ENCODE measurements at regions not wholly inside any gene's neighbourhood (a gene's known extent, or its start where the extent isn't known, plus 50 kb on each side); places are given as distances from the start of the nearest gene placed in this dataset.
"Not testable (repeated sequence)": the region's sequence is repeated elsewhere in the genome, so short reads cannot be mapped to it uniquely, and the experiment has no call there.

DNA sequence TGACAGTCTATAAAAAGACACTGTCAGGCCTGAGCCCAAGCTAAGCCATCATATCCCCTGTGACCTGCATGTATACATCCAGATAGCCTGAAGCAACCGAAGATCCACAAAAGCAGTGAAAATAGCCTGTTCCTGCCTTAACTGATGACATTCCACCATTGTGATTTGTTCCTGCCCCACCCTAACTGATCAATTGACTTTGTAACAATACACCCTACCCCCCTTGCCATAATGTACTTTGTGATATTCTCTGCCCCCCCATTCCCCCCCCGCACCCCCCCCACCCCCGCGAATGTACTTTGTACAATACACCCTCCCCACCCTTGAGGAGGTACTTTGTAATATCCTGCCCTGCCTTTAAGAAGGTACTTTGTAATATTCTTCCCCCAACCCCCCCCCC is 82.2 kb upstream of the MED13 start:
- DNase-seq = no peak

DNA sequence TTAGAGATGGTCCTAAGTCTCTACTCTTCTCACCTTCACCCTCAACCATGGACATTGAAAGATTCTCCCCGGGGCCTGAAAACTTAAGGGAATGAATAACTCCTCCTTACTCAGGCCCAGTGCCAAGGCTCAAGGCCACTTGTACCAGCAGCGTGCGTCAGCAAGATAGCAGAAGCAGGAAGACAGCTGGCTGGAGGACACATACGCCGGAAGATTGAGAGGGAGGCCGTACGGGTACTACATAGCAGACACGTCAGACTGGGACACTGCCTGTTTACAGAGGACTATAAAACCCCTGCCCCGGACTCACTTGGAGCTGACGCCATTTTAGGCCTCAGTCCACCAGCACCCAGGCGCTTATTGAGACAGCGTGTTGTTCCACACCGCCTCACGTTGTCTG is 75.8 kb upstream of the MED13 start:
- no peak for DNase-seq

- no peak for DNase-seq
These were observed 75.3 kb upstream of the MED13 start for GRCh38 chr17:62140376-62140775.

DNA sequence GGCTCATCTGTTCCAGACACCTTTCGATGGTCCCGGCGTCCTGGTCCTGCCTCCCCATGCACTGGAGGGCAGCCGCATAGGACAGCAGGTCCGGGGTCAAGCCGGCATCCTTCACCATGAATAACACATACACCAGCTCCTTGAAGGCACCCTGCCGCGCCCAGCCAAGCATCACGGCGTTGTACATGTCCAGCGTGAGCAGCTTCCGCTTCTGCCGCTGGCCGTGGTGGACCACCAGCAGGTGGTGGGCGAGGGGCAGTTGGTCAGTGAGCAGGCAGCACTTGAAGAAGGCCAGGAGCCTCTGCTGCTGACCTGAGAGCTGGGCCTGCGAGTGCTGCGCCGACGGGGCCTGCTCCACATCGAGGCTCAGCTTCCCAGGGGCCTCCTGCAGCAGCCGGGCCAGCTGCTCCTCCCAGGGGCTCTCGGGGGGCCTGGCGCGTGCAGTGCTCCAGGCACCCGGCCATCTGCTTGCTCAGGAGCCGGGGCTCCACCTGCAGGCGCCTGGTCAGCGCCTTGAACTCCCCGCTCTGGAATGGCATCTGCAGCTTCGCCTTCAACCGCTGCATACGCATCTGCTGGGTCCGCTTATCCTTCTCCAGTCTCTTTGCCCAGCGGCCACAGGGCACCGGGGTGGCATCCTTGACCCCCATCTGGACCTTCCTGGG is 74.7 kb upstream of the MED13 start:
- not testable (repeated sequence) for DNase-seq

GRCh38 chr17:62139141-62139540 is 74.1 kb upstream of the MED13 start:
- DNase-seq = no peak

GRCh38 chr17:62138676-62139121 is 73.6 kb upstream of the MED13 start:
- peak in 1 of 2 experiments; percentile 13 for DNase-seq

DNA sequence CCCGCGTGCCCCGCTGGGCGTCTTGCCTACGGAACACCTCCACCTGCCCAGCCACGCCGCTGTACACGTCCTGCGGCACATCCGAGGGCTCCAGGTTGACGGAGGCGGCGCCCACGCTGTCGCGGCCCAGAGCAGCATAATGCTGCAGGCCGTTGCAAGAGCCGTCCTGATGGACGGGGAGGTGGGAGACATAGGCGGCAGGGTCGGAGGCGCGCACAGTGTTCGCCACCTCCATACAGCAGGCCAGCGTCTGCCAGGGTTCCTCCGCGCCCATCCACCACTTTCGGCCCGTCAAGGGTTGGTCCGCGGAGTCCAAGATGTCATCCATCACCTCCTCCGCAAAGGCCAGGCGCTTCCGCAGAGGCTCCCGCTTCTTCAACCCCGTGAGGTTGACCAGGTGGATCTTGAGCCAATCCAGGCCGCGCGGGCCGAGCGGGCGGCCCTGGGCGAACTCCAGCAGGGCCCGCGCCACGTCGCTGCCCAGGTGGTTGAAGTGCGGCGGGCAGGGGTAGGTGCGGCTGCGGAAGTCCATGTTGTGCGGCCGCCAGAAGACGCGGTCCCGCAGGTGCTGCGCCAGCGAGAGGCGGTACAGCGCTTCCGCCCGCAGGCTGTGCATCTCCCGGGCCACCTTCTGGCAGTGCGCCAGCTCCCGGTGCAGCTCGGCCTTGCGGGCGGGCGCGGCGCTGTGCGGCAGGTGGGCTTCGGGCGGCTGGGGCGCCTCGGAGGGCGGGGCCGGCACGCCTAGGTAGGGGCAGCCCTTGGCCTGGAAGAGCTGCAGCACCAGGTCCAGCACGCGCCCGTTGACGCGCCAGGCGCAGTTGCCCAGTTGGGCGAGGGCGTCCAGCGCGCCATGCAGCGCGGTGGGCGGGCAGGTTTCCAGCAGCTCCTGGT is 72.9 kb upstream of the MED13 start:
- DNase-seq = not testable (repeated sequence)

DNA sequence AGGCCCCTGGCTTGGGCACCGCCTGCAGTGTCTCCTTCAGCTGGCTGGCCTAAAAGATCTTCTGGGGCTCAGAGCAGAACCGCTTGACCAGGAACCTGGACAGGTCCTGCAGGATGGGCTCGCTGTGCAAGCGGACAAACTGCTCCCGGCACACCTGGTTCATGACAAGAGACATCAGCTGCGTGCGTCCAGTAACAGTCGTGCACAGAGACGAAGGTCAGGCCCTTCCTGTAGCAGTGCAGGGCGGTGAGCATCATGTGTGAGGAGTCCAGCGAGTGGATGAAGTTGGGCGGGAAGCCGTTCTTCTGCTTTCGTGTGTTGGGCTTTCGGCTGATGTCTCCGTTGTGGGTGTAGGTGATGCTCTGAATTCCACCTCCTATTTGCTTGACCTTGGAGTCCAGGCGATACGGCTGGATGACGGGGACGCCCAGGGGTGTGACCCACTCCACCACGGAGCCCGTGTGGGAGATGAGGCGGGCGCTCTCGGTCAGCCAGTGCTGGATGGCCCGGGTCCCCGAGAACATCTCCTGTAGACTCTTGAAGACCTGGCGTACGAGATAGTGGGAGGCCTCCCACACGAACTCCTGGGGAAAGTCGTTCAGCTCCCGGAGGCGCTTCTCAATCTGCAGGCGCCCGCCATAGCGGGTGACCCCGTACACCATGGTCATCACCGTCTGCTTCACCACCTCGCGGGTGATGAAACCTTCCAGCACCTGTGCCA is 72.1 kb upstream of the MED13 start:
- DNase-seq = not testable (repeated sequence)

GRCh38 chr17:62135742-62136141 is 70.7 kb upstream of the MED13 start:
- DNase-seq = no peak

DNA sequence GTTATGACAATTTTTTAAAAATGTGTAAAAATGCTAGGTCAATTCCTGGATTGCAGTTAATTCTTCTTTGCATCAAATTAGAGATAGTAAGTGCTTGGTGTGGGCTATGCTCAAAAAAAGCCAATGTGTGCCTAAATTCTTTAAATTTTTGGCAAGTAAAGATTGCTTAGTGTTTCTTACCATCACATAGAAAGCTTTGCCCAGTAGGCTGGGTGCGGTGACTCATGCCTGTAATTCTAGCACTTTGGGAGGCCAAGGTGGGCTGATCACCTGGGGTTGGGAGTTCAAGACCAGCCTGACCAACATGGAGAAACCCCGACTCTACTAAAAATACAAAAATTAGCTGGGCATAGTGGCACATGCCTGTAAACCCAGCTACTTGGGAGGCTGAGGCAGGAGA is 70.0 kb upstream of the MED13 start:
- DNase-seq = not testable (repeated sequence)

DNA sequence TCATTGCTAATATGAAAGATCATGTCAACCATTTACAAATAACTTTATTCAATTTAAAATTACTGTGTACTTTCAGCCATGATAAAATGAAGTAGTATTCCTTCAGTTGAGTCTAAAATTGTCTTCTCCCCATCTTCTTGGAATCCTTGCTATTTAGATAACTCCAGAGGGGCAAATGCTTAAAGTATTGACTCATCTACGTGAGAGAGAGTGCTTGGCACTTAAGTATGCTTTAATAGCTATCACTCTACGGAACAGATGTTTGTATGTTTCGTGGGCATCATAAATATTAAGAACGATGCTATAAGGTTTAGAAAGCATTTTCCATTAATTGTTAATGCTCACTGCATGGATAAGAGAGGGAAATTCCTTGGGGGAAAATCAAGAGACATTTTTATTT is 69.3 kb upstream of the MED13 start:
- no peak for DNase-seq

DNA sequence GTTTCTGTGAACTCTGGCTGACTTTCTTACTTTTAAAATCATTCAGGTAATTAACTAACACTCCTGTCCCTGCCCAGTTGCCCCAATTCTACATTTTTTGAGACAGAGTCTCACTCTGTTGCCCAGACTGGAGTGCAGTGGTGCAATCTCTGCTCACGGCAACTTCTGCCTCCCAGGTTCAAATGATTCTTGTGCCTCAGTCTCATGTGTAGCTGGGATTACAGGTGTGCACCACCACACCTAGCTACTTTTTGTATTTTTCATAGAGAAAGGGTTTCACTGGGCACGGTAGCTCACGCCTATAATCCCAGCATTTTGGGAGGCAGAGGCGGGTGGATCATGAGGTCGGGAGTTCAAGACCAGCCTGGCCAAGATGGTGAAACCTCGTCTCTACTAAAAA is 66.2 kb upstream of the MED13 start:
- not testable (repeated sequence) for DNase-seq

GRCh38 chr17:62130739-62131138 is 65.7 kb upstream of the MED13 start:
- no peak for DNase-seq

DNA sequence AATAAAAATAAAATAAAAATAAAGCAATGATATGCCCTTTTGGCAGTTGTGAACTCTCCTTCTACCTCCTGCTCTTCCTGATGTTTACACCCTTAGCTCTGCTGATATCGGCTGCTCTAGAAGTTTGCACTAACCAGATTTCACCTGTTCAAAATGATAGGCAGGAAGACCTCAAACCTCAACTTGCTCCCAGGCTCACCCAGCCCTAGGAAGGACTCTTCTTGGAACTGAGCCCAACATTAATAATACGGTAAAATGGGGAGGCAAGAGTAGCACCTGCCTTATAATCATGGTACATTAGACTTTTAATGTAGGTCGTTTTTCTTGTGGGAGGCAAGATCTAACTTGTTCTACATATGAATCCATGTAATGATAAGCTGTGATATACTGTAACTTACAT is 61.2 kb upstream of the MED13 start:
- no peak for DNase-seq

DNA sequence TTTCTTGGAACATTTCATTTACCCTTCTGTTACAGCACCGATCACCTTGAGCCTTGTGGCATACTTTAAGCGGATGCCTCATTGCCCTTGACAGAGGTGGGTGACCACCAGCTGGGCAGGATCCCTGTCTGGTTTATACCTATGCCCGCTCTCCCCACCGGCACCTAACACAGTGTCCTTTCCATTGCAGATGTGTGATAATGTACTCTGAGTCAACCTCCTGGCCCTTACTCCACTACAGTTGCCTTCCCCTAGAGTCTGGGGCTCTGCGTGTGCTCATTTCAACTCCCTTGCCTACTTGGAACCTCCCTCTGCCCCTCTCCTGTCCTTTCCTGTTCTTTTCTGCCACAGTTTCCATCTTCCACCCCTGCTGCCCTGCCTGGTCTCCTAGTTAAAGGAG is 60.2 kb upstream of the MED13 start:
- no peak for DNase-seq

- DNase-seq = no peak
These were observed 56.1 kb upstream of the MED13 start for GRCh38 chr17:62121025-62121730.

DNA sequence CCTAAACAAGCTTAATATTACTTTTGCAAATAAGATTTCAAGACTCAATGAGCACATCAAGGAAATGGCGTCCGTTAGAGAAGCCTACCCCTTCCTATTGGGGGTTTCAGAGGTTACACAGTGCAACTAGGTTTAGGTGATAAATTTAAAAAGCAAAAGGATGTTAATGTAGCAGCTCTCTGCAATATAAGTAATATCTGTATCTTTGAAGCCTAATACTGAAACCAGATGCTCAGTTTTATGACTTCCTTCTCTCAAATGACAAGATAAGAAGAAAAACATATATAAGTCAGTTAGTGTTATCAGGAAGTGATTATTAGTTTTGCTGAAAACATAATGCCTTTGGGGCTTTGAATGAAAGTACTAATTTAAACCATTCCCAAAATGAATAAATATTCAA is 54.3 kb upstream of the MED13 start:
- DNase-seq = no peak
